ENCODE measurements at regions not wholly inside any gene's neighbourhood (a gene's known extent, or its start where the extent isn't known, plus 50 kb on each side); places are given as distances from the start of the nearest gene placed in this dataset.
"Not testable (repeated sequence)": the region's sequence is repeated elsewhere in the genome, so short reads cannot be mapped to it uniquely, and the experiment has no call there.

GRCh38 chr10:78419481-78420265, 386.0 kb downstream of the RPS24 start:
- no peak for DNase-seq

DNA sequence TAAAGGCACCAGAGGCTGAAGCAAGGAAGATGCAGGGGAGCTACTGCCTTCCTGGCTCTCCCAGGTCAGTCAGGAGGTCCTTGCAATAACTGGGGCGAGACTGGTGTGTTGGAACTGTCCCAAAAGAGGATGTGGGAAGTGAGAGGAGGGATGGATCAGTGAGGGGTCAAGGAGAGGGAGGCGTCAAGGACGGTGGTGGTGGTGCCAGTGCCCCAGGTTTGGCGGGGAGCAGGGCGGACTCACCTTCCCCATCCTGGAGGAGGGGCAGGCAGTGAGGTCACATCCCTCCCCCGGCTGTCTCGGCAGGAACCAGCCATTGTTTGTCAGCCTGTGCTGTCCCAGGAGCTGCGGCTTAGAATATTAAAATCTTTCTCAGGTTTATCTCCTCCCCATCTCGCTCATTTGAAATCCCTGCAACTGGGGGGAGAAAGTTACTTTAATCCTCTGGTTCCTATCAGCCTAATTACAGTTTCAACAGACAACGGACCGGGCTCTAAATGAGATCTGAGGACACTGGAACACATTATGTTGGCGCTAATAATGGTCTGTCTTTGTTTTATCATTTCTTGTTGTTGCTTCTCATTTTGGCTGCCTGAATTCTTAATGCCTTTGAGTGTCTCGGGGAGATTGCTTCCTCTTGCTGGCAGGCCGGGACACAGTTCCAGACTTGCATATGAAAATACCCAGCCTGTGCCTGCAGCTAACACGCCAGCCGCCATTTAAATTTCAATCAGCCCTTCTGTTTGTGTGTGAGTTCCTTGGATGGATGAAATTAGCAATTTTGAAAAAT, 387.5 kb downstream of the RPS24 start:
- no peak for DNase-seq

- not testable (repeated sequence) for DNase-seq
Observed at GRCh38 chr10:78424050-78424449, 390.4 kb downstream of the RPS24 start.

DNA sequence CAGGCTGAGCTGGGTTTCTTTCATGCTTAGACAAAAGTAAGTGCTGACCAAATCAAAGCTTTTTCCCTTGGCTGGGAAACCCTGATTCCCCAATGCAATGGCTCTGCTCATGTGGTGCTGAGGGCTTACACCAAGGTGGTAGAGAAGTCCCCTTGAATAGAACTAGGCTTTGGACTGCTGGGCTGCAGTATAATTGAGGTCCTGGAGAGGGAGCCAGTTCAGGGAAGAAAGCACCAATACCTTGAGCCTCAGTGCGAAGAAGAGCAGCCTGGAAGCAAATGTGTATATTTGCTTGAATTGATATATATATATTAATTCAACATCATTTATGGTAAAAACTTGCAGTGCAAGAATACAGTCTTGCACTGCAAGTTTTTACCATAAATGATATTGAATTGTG, 391.1 kb downstream of the RPS24 start:
- no peak for DNase-seq

GRCh38 chr10:78426181-78426580, 392.5 kb downstream of the RPS24 start:
- DNase-seq, result no peak

DNA sequence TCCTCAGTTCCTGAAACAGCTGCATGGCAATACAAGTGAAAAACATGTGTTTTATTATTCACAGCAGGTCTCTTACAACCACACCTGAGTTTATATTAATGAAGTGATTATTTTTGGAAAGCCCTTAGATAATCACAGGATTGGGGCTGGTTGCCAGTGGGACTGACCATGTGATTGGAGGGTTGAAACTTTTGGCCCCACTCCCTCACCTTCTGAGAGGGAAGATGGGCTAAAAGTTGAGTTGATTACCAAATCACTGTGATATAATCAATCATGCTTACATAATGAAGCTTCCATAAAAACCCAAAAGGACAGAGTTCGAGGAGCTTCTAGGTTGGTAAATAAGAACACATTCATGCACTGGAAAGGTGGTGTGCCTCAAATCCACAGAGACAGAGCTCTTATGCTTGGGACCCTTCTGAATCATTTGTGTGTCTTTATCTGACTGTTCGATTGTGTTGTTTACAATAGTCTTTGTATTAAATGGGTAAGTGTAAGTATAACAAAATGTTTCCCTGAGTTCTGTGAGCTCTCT, 393.9 kb downstream of the RPS24 start:
- no peak for DNase-seq

- DNase-seq, result no peak
Observed at GRCh38 chr10:78428579-78428978, 394.9 kb downstream of the RPS24 start.

GRCh38 chr10:78429984-78430383, 396.3 kb downstream of the RPS24 start:
- no peak for DNase-seq

DNA sequence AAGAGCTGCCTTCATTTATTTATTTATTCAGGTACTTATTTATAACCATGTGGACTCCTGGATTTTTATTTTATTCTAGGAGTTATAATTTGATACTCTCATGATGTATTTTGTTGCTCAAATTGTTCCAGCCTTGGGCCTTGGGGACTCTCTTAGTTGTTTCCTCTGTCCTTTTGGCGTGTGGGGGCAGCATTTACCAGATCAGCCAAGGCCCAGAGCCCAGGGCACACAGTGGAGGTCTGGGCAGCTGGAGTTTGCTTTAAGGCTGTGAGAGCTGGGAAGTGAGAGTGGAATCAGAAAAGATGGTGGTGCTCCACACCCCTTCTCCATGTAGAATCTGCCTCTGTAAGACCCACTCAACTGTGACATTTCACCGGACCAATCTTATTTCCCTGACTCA, 398.9 kb downstream of the RPS24 start:
- no peak for DNase-seq

- DNase-seq, result no peak
Observed at GRCh38 chr10:78433076-78433595, 399.5 kb downstream of the RPS24 start.

DNA sequence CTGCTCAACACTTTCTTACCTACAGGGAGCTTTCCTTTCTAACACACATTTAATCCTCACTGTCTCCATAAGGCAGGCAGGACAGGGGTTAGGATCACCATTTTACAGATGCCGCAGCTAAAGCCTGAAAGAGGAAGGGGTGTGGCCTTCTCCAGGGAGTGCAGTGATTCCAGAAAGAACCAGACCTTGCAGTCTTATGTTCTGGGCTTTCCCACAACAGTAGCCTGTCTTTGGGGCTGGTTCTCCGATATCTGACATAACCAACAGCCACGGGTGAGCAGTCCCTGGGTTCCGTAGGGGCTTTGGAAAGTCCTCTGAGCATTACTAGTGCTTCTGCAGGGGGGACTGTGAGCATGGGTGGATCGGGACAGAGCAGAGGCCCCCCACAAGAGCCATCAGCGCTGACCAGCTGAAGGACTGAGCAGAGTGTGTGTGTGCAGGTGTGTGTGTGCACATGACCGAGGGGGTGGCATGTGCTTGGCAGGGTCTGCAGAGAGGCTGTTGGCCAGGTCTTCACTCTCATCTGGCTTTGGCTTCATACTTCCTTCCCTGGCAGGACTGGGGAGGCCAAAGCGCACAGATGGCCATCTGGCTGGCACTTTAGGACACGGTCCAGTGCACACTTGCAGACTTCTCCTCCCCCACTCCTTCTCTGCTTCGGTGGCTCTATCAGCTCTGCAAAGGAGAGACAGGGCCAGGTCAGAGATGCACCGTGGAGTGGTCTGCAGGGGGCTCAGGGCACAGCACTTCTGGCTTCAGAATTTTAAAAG, 400.3 kb downstream of the RPS24 start:
- DNase-seq, result no peak

- DNase-seq, result no peak
Observed at GRCh38 chr10:78434886-78435285, 401.2 kb downstream of the RPS24 start.

- no peak for DNase-seq
Observed at GRCh38 chr10:78435484-78436221, 402.0 kb downstream of the RPS24 start.

- DNase-seq, result no peak
Observed at GRCh38 chr10:78436222-78436573, 402.5 kb downstream of the RPS24 start.

GRCh38 chr10:78436706-78437406, 403.2 kb downstream of the RPS24 start:
- no peak for DNase-seq

DNA sequence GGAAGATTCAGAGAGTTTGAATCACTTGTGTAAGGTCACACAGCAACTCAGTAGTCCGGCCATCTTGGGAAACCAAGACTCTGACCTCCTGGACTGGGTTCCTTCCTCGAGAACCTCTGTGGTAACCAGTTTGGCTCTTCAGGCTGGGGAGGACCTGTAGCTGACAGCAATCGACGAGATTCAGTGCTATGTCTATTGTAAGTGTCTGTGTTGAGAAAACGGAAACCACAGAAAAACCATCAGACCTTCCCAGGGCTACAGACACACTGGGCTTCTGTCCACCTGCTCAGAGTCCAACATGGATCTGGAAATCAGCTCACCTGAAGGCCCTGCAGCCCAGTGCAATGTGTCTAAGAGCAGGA, 403.7 kb downstream of the RPS24 start:
- DNase-seq, result no peak

GRCh38 chr10:78437998-78438906, 404.6 kb downstream of the RPS24 start:
- DNase-seq, result no peak

GRCh38 chr10:78438907-78439809, 405.5 kb downstream of the RPS24 start:
- no peak for DNase-seq

GRCh38 chr10:78441010-78441409, 407.3 kb downstream of the RPS24 start:
- no peak for DNase-seq

DNA sequence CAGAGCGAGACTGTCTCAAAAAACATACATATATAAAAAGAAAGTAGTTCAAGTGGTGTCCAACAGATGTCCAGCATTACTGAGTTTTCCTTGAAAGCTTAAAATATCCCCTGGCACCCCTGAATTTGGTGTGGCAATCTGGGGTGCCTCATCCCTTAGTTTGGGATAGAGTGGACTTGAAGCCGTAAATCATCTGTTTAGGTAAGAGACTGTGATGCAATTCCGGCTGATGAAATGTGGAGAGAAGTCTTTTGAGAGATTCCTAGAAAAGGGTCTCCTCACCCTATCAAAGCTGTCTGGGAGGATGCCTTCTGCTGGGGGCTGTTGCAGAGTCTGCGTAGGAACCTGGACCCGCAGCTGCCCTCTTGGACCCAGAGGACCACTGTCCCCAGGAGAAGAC, 408.0 kb downstream of the RPS24 start:
- no peak for DNase-seq

All from activated CD8-positive, alpha-beta memory T cell treated with anti-CD3 and anti-CD28 coated beads, Interleukin-2, amount 50 U/mL, for 4 hours (primary cell).